Fibroblast of upper back skin (primary cell): ENCODE measurements at regions not wholly inside any gene's neighbourhood (a gene's known extent, or its start where the extent isn't known, plus 50 kb on each side); places are given as distances from the start of the nearest gene placed in this dataset.

Experiments
- DNase-seq: peaks from one replicate; pipeline ENCODE4 v3.0.0-alpha.2; 2013

DNA sequence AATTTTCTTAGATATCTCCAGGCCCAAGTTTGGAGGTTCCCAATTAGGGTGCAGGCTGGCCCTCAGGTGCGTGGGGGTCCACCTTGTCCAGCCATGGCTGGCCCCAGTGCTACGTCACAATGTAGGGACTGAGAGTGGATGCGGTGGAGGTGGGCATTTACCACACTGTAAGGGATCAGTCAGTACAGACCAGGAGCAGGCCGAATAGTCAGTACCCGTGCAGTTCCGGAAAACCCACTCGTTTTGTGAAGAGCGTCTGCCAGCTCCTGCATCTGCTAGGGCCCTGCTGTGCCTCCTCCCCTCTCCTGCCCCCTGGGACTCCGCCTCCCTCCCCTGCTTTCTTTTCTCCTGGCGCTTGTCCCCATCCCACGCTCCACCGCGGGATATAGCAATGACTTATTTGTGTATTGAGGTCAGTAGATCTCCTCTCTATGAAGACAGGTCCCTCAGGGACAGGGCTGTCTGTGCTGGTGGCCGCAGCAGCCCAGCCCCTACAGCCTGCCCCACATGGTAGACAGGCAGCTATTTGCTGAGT, 50.4 kb upstream of the SEPTIN5 start:
- DNase-seq = peak; percentile 57

DNA sequence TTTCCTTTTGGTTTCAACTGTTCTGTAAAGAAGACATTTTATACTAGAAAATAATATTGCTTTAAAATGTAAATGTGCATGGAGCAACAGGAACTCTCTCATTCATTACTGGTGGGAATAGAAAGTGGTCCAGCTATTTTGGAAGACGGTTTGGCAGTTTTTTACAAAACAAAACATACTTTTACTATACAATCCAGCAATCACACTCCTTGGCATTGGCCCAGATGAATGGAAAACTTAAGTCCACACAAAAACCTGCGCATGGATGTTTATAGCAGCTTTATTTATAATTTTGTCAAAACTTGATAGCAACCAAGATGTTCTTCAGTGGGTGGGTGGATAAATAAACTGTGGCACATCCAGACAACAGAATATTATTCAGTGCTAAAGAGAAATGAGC, 49.9 kb upstream of the SEPTIN5 start:
- no peak for DNase-seq
